Caco-2 (cell line): ENCODE measurements at regions not wholly inside any gene's neighbourhood (a gene's known extent, or its start where the extent isn't known, plus 50 kb on each side); places are given as distances from the start of the nearest gene placed in this dataset.

Experiments
- BruUV-seq: library from RNA; stranded (reverse); fragments of 400-500 nt; replicated peaks from 2 replicates; lab custom pipeline; 2021; lab: Mats Ljungman, UMichigan
- CTCF ChIA-PET: fragments of 300-600 bp; sonication (Branson Sonifier 250); formaldehyde crosslinking; loops from one replicate; lab custom pipeline; 2022; ENCODE audit warnings: antibody characterized with exemption; lab: Charles Lee
- POLR2A ChIA-PET: fragments of 300-600 bp; sonication (Branson Sonifier 250); formaldehyde crosslinking; loops from one replicate; lab custom pipeline; 2022; ENCODE audit warnings: antibody characterized with exemption; lab: Charles Lee
- DNase-seq, 2 experiments: peaks; one replicate each; pipeline versions ENCODE4 v3.0.0 to v3.0.0-alpha.2; 2020 to 2022
- H3K27me3 ChIP-seq: replicated peaks from 2 replicates; pipeline ENCODE4 v1.6.0; 2011; ENCODE audit warnings: low read length; ENCODE audit not compliant: control insufficient read depth, insufficient read depth
- H3K36me3 ChIP-seq: 2 replicates; pipeline ENCODE4 v1.5.1; 2011; ENCODE audit warnings: low read length; ENCODE audit not compliant: control insufficient read depth, insufficient read depth
- H3K4me1 ChIP-seq: fragments of 250-450 bp; sonication (Bioruptor Pico); 2 replicates; pipeline ENCODE4 v1.5.1; 2020; ENCODE audit warnings: mild to moderate bottlenecking
- H3K4me3 ChIP-seq: 2 replicates; pipeline ENCODE4 v1.5.1; 2011; ENCODE audit warnings: low read depth, mild to moderate bottlenecking, control low read depth, low read length
- H3K9me3 ChIP-seq: fragments of 250-450 bp; sonication (Bioruptor Pico); 2 replicates; pipeline ENCODE4 v1.5.1; 2020; ENCODE audit warnings: mild to moderate bottlenecking, moderate library complexity
- H3K27ac Mint-ChIP-seq: one replicate; pipeline ENCODE4 v1.8.0; 2022; ENCODE audit warnings: mixed read lengths; ENCODE audit not compliant: unreplicated experiment
- H3K27me3 Mint-ChIP-seq: one replicate; pipeline ENCODE4 v1.8.0; 2022; ENCODE audit warnings: mixed read lengths; ENCODE audit not compliant: insufficient read depth, unreplicated experiment
- H3K36me3 Mint-ChIP-seq: one replicate; pipeline ENCODE4 v1.8.0; 2022; ENCODE audit warnings: mild to moderate bottlenecking, mixed read lengths; ENCODE audit not compliant: insufficient read depth, unreplicated experiment
- H3K4me1 Mint-ChIP-seq: one replicate; pipeline ENCODE4 v1.8.0; 2022; ENCODE audit warnings: low read depth, mixed read lengths; ENCODE audit not compliant: unreplicated experiment
- H3K4me3 Mint-ChIP-seq: one replicate; pipeline ENCODE4 v1.8.0; 2022; ENCODE audit warnings: mild to moderate bottlenecking, moderate library complexity, mixed read lengths; ENCODE audit not compliant: unreplicated experiment
- H3K9me3 Mint-ChIP-seq: one replicate; pipeline ENCODE4 v1.8.0; 2022; ENCODE audit warnings: mixed read lengths; ENCODE audit not compliant: unreplicated experiment
- intact Hi-C: fragments of 100-400 bp; cut with micrococcal nuclease; formaldehyde crosslinking; loops from one replicate; pipeline ENCODE4 v1.10.0; 2022; ENCODE audit not compliant: unreplicated experiment
- TF ChIP-seq, protein P1 (sequence below), 2 experiments: fragments of 200-600 bp in 1 of 2; IDR thresholded peaks; 1 replicate in 1 of 2; 2 replicates in 1 of 2; pipeline versions ENCODE4 v1.5.1 to v1.8.0; 2011 to 2022; ENCODE audit warnings: antibody characterized with exemption in 1 of 2, control low read depth in 1 of 2, inconsistent platforms in 1 of 2, low read depth in 1 of 2, low read length in 1 of 2, mild to moderate bottlenecking in 1 of 2, moderate library complexity in 1 of 2; ENCODE audit not compliant: insufficient read depth in 1 of 2, severe bottlenecking in 1 of 2, unreplicated experiment in 1 of 2

DNA sequence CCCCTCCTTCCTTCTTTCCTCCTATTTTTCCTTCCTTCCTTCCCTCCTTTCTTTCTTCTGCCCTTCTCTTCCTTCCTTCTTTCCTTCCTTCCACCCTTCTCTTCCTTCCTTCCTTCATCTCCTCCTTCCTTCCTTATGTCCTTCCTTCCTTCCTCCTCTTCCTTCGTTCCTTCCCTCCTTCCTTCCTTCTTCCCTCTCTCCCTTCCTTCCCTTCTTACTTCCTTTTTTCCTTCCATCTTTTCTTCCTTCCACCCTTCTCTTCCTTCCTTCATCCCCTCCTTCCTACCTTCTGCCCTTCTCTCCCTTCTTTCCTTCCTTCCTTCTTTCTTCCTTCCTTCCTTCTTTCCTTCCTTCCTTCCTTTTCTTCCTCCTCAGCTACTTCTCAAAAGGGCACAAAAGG is 287.3 kb upstream of the ZNF507 start:
- CTCF ChIA-PET: no interaction called here

DNA sequence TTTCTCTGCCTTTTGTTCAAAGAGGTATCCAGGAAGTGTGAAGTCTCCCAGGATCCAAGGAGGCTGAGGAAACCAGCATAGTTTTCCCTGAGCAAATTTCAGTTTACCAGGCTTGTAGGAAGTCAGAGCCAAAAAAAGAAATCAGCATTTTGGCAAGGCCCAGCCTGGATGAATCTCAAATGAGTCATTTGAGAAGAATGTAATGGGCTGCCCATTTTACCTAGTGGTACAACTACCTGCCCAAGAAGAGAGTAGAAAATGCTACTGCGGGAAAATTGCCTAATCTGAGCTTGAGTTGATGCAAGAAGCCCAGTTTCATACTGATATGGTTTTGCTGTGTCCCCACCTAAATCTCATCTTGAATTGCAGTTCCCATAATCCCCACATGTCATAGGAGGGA is 284.1 kb upstream of the ZNF507 start:
- no peaks in the 10 kb centered on the region for H3K27me3 ChIP-seq
- POLR2A ChIA-PET: no interaction called here
- intact Hi-C loops: no loop called here

More for the DNA sequence above, 287.3 kb upstream of the ZNF507 start:
- Mint-ChIP-seq H3K9me3 (peaks cover 10% of the 10 kb centered on the region), H3K27ac (no peak overlapping the region), H3K27me3 (peaks cover 7% of the 10 kb centered on the region), H3K4me3 (no peak overlapping the region), H3K4me1 (no peaks in the 10 kb centered on the region), H3K36me3 (no peaks in the 10 kb centered on the region)
- TF ChIP-seq, protein P1, sequence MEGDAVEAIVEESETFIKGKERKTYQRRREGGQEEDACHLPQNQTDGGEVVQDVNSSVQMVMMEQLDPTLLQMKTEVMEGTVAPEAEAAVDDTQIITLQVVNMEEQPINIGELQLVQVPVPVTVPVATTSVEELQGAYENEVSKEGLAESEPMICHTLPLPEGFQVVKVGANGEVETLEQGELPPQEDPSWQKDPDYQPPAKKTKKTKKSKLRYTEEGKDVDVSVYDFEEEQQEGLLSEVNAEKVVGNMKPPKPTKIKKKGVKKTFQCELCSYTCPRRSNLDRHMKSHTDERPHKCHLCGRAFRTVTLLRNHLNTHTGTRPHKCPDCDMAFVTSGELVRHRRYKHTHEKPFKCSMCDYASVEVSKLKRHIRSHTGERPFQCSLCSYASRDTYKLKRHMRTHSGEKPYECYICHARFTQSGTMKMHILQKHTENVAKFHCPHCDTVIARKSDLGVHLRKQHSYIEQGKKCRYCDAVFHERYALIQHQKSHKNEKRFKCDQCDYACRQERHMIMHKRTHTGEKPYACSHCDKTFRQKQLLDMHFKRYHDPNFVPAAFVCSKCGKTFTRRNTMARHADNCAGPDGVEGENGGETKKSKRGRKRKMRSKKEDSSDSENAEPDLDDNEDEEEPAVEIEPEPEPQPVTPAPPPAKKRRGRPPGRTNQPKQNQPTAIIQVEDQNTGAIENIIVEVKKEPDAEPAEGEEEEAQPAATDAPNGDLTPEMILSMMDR (IDR thresholded peaks at IDR 0.05; ENCODE audit: insufficient read depth in 1 of 2, low read depth in 1 of 2, low read length in 1 of 2, severe bottlenecking in 1 of 2, unreplicated experiment in 1 of 2): no peak
- no peaks in the 10 kb centered on the region for H3K9me3 ChIP-seq
- POLR2A ChIA-PET: no interaction called here
- BruUV-seq: no TSS peak
- no peaks in the 10 kb centered on the region for H3K36me3 ChIP-seq
- DNase-seq: no peak
- no peaks in the 10 kb centered on the region; the same call in 1 of the 2 replicates for H3K27me3 ChIP-seq
- no peak overlapping the region for H3K4me3 ChIP-seq
- no peaks in the 10 kb centered on the region for H3K4me1 ChIP-seq
- intact Hi-C loops: no loop called here

DNA sequence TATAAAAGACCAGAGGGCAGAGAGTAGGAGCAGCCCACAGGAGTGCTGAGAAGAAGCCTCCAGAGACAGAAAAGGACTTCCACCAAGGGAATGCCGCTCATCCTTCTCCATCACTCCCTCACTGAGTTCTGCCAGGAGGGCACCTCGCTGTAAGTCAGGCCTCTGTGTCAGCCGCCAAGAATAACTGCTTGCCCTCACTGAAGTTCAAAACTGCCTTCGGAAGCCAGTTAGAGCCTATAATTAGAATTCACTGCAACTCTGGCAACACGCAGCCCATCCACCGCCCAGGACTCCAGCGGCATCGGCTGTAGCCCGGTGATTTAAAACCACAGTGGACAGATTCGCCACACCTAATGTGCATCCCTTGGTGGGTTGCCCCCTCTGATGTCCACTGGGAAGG is 281.8 kb upstream of the ZNF507 start:
- Mint-ChIP-seq H3K27me3 (peaks cover 16% of the 10 kb centered on the region), H3K27ac (no peak overlapping the region), H3K9me3 (no peaks in the 10 kb centered on the region), H3K36me3 (no peaks in the 10 kb centered on the region), H3K4me1 (no peaks in the 10 kb centered on the region), H3K4me3 (no peak overlapping the region)
- H3K36me3 ChIP-seq: no peaks in the 10 kb centered on the region
- ChIA-PET POLR2A (no interaction called here), CTCF (no interaction called here)
- no peaks in the 10 kb centered on the region for H3K4me1 ChIP-seq
- no peaks in the 10 kb centered on the region for H3K27me3 ChIP-seq
- no TSS peak for BruUV-seq
- TF ChIP-seq, protein P1 (IDR thresholded peaks at IDR 0.05; ENCODE audit: insufficient read depth in 1 of 2, low read depth in 1 of 2, low read length in 1 of 2, severe bottlenecking in 1 of 2, unreplicated experiment in 1 of 2): no peak
- H3K4me3 ChIP-seq: no peak overlapping the region
- no peaks in the 10 kb centered on the region for H3K9me3 ChIP-seq
- intact Hi-C loops: no loop called here
- DNase-seq: no peak

More for the DNA sequence above, 284.1 kb upstream of the ZNF507 start:
- no peaks in the 10 kb centered on the region for H3K36me3 ChIP-seq
- H3K4me3 ChIP-seq: no peak overlapping the region
- TF ChIP-seq, protein P1 (IDR thresholded peaks at IDR 0.05; ENCODE audit: insufficient read depth in 1 of 2, low read depth in 1 of 2, low read length in 1 of 2, severe bottlenecking in 1 of 2, unreplicated experiment in 1 of 2): no peak
- no peaks in the 10 kb centered on the region for H3K4me1 ChIP-seq
- Mint-ChIP-seq H3K4me1 (no peaks in the 10 kb centered on the region), H3K4me3 (no peak overlapping the region), H3K27me3 (peaks cover 13% of the 10 kb centered on the region), H3K36me3 (no peaks in the 10 kb centered on the region), H3K27ac (no peak overlapping the region), H3K9me3 (peaks cover 10% of the 10 kb centered on the region)
- CTCF ChIA-PET: no interaction called here
- H3K9me3 ChIP-seq: no peaks in the 10 kb centered on the region
- no peak for DNase-seq
- BruUV-seq: no TSS peak
